PC-3 (cell line): ENCODE measurements at regions not wholly inside any gene's neighbourhood (a gene's known extent, or its start where the extent isn't known, plus 50 kb on each side); places are given as distances from the start of the nearest gene placed in this dataset.

Experiments used
- CTCF ChIP-seq: fragments of 300-600 bp; sonication (generic); conservative IDR thresholded peaks from 2 replicates; pipeline ENCODE4 v1.5.1; 2017; ENCODE audit warnings: antibody characterized with exemption, low read depth, mild to moderate bottlenecking, low read length
- EZH2 ChIP-seq: fragments of 300-600 bp; sonication (generic); IDR thresholded peaks from one replicate; pipeline ENCODE4 v1.6.1; 2017; ENCODE audit warnings: antibody characterized with exemption, mild to moderate bottlenecking, low read length; ENCODE audit not compliant: unreplicated experiment
- EZH2phosphoT487 ChIP-seq: fragments of 300-600 bp; sonication (generic); IDR thresholded peaks from 2 replicates; pipeline ENCODE4 v1.6.1; 2018; ENCODE audit warnings: mild to moderate bottlenecking, antibody characterized with exemption, low read length, borderline replicate concordance

- TF ChIP-seq CTCF: no peak
- no peak for TF ChIP-seq EZH2
- TF ChIP-seq EZH2phosphoT487: no peak
Observed at GRCh38 chr6:51456282-51456681, 631.1 kb downstream of the PKHD1 start.
